ENCODE measurements at regions not wholly inside any gene's neighbourhood (a gene's known extent, or its start where the extent isn't known, plus 50 kb on each side); places are given as distances from the start of the nearest gene placed in this dataset.

GRCh38 chr22:26901198-26901816 is 243.9 kb downstream of the MIAT start:
- TF ChIP-seq CTCF (IDR thresholded peaks at IDR 0.05; ENCODE audit: low read depth, low read length) (no peak), EZH2phosphoT487 (IDR thresholded peaks at IDR 0.05; ENCODE audit: low read depth) (no peak)
